ENCODE measurements at regions not wholly inside any gene's neighbourhood (a gene's known extent, or its start where the extent isn't known, plus 50 kb on each side); places are given as distances from the start of the nearest gene placed in this dataset.
"Not testable (repeated sequence)": the region's sequence is repeated elsewhere in the genome, so short reads cannot be mapped to it uniquely, and the experiment has no call there.

DNA sequence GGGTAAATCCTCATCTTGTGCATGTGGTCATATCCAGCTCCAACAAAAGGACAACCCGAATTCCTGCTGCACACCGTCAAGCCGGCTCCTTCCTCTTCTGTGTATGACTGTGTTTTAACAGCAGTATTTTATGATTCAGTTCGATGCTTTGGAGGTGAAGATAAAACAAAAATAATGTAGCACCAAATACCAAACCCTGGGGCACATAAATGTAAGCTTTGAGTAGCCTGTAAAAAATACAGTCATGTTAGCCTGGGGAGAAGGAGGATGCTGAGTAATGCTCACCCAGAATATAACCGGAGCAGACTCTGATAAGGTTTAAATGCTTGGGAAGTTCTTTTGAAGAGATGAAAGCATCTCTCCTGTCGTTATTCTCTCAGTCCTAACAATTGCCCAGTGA lies 225.0 kb downstream of the SUCLG1 start:
- no peak for DNase-seq (ENCODE audit: extremely low read depth, low read depth)
- H3K4me3 ChIP-seq (replicated peaks; ENCODE audit: low read depth, low read length): no peak overlapping the region
- TF ChIP-seq, protein P1, sequence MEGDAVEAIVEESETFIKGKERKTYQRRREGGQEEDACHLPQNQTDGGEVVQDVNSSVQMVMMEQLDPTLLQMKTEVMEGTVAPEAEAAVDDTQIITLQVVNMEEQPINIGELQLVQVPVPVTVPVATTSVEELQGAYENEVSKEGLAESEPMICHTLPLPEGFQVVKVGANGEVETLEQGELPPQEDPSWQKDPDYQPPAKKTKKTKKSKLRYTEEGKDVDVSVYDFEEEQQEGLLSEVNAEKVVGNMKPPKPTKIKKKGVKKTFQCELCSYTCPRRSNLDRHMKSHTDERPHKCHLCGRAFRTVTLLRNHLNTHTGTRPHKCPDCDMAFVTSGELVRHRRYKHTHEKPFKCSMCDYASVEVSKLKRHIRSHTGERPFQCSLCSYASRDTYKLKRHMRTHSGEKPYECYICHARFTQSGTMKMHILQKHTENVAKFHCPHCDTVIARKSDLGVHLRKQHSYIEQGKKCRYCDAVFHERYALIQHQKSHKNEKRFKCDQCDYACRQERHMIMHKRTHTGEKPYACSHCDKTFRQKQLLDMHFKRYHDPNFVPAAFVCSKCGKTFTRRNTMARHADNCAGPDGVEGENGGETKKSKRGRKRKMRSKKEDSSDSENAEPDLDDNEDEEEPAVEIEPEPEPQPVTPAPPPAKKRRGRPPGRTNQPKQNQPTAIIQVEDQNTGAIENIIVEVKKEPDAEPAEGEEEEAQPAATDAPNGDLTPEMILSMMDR (IDR thresholded peaks at IDR 0.05; ENCODE audit: low read depth, low read length, missing control alignments): no peak

DNA sequence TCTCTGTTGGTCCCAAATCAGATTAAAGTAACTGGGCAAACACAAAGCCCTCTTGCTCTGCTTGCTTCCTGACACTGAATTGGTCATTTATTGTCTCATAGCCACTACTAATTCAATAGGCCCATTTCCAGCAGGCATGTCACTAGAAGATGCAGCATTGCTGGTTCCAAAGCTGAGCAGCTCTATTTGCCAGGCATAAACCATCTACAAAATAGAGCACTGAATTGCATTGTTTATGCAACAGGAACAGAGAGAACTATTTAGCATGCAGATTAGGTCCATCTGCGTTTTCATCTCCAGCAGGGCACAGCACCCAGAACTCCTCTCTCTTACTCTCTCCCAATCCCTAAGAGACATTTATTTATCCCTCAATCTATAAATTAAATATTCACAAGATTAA lies 227.6 kb downstream of the SUCLG1 start:
- TF ChIP-seq, protein P1 (IDR thresholded peaks at IDR 0.05; ENCODE audit: low read depth, low read length, missing control alignments): no peak
- no peak overlapping the region for H3K4me3 ChIP-seq (replicated peaks; ENCODE audit: low read depth, low read length)
- DNase-seq (ENCODE audit: extremely low read depth, low read depth): no peak

DNA sequence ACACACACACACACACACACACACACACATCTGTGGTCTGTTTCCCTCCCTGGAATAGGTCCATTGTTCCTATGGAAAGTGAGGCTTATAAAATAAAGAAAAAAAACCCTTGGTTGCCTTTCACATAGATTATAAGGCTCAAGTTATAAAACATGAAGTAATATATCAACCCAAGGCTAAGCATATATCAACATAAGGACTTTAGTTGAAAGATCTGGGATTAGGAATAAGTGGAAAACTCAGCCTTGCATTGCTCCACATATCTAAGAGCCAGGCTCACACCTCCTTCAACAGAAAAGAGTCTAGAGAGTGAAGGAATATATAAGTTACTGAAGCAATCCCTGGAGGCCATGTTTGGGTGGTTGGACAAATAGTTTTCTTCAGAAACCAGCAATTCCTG lies 235.0 kb downstream of the SUCLG1 start:
- DNase-seq (ENCODE audit: extremely low read depth, low read depth): no peak

DNA sequence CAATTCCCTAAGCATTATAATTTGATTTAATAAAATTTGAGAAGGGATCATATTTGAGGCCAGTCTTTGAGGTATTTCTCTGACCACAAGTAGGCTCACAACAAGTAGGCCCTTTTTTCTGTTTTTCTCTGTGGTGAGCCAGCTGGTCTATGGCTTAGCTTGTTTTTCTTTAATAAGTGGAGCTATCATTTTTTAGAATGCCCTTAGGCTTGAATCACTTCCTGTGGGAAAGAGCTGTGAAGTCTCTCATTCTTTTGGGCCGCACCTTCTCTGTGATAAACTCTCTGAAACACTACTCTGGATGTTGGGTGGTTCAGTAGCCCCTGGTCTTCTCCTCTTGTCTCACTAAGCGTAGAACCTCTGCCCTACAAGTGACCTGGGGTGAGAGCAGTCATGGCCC lies 235.9 kb downstream of the SUCLG1 start:
- no peak overlapping the region for H3K4me3 ChIP-seq (replicated peaks; ENCODE audit: low read depth, low read length)
- no peak for DNase-seq (ENCODE audit: extremely low read depth, low read depth)
- TF ChIP-seq, protein P1 (IDR thresholded peaks at IDR 0.05; ENCODE audit: low read depth, low read length, missing control alignments): no peak

More for the DNA sequence above, 235.0 kb downstream of the SUCLG1 start:
- no peak overlapping the region for H3K4me3 ChIP-seq (replicated peaks; ENCODE audit: low read depth, low read length)
- TF ChIP-seq, protein P1 (IDR thresholded peaks at IDR 0.05; ENCODE audit: low read depth, low read length, missing control alignments): no peak

DNA sequence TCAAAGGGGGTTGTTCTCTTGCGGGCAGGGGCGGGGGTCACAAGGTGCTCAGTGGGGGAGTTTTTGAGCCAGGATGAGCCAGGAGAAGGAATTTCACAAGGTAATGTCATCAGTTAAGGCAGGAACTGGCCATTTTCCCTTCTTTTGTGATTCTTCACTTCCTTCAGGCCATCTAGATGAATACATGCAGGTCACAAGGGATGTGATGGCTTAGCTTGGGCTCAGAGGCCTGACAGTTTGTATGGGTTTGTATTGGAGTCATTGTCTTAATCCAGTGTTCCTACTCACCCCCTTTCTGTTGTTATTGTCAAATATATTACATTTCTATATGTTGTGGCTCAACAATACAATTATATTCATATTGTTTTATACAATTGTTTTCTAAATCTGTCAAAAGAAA lies 238.0 kb downstream of the SUCLG1 start:
- H3K4me3 ChIP-seq (replicated peaks; ENCODE audit: low read depth, low read length); DNase-seq (ENCODE audit: extremely low read depth, low read depth): not testable (repeated sequence)

DNA sequence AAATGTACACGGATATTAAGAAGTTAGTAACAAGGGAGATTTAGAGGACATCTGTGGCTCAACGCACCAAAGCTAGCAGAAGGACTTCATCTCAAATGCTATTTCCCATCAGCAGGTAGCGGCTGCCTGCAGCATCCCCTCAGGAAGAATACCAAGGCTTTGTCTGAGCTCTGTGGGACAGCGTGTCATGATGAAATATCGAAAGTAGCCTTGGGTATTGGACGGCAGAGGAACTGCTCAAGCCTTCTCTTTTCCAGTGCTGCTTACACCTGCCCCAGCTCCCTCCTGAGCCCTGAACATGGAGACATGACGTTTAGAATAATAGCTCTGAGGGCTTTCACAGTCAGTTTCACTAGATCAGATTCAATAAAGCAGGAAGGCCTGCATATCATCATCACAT lies 241.6 kb downstream of the SUCLG1 start:
- DNase-seq (ENCODE audit: extremely low read depth, low read depth): no peak
- no peak overlapping the region for H3K4me3 ChIP-seq (replicated peaks; ENCODE audit: low read depth, low read length)
- TF ChIP-seq, protein P1 (IDR thresholded peaks at IDR 0.05; ENCODE audit: low read depth, low read length, missing control alignments): no peak

DNA sequence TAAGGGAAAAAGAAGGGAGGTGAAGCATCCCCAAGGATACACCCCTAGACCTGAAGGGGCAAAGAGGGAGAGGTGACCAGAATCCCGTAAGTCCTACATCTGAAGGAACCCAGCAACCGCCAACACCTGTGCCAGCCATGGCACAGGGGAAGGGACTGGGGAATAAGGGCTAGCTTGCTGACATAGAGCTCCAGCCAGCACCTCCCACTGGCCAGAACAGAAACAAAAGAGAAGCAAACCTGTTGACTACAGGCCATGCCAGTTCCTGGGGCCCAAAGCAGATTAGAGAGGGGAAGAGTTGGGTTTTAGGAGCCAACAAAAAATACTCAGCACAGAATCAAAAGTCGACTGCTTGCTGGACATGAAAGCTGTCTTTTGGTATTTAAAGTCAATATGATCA lies 244.6 kb downstream of the SUCLG1 start:
- TF ChIP-seq, protein P1 (IDR thresholded peaks at IDR 0.05; ENCODE audit: low read depth, low read length, missing control alignments): no peak
- no peak overlapping the region for H3K4me3 ChIP-seq (replicated peaks; ENCODE audit: low read depth, low read length)
- no peak for DNase-seq (ENCODE audit: extremely low read depth, low read depth)
